ENCODE measurements at regions not wholly inside any gene's neighbourhood (a gene's known extent, or its start where the extent isn't known, plus 50 kb on each side); places are given as distances from the start of the nearest gene placed in this dataset.

DNA sequence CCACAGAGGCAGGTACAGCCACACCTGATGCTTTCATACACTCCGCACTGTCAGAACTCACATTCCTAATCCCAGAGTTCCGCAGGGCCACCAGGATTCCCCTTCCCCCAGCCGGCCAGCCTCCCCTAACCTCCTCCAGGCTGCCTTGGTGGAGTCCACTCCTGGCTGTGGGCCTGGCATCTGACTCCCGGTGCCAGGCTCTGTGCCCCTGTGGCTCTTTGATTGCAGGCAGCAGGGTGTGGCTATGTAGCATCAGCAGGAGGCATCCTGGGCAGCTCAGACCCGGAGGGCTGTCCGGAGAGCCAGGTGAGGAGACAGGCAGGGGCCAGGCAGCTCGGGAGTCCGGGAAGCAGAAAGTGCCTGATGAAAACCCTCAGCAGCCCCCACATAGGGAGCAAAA is 1432.9 kb downstream of the BRD1 start:
- H3K36me3 ChIP-seq: no peaks in the 10 kb centered on the region
- no peak for DNase-seq
- intact Hi-C loops (cut with DNase I): no loop called here
- WGBS, 2 donors: 70 to 76% methylated on average over 8 of the region's 8 CpGs
- H3K9me3 ChIP-seq: no peaks in the 10 kb centered on the region
- H3K4me3 ChIP-seq: no peak overlapping the region
- no peaks in the 10 kb centered on the region for H3K4me1 ChIP-seq
- H3K27ac ChIP-seq: no peak overlapping the region
- no peak for TF ChIP-seq CTCF (IDR thresholded peaks at IDR 0.05)
- no peak for TF ChIP-seq POLR2A (IDR thresholded peaks at IDR 0.05)
- TF ChIP-seq POLR2AphosphoS5 (IDR thresholded peaks at IDR 0.05): no peak
- no peak for TF ChIP-seq EP300 (IDR thresholded peaks at IDR 0.05)
- peaks cover 0 to 14% (median 0%) of the 10 kb centered on the region in 3 donors for H3K27me3 ChIP-seq

- Histone ChIP-seq H3K27me3 (peaks cover 0 to 14% (median 0%) of the 10 kb centered on the region in 3 donors), H3K36me3 (no peaks in the 10 kb centered on the region), H3K4me1 (no peaks in the 10 kb centered on the region), H3K4me3 (no peak overlapping the region), H3K9me3 (no peaks in the 10 kb centered on the region), H3K27ac (no peak overlapping the region)
- DNase-seq: no peak
- intact Hi-C loops (cut with DNase I): no loop called here
- WGBS, 2 donors: 89 to 91% methylated on average over 10 of the region's 10 CpGs
- TF ChIP-seq POLR2AphosphoS5 (IDR thresholded peaks at IDR 0.05): no peak
- no peak for TF ChIP-seq CTCF (IDR thresholded peaks at IDR 0.05)
- TF ChIP-seq POLR2A (IDR thresholded peaks at IDR 0.05): no peak
- TF ChIP-seq EP300 (IDR thresholded peaks at IDR 0.05): no peak
Measured at GRCh38 chr22:48393885-48394284, 1433.8 kb downstream of the BRD1 start.

GRCh38 chr22:48393041-48393370 is 1434.7 kb downstream of the BRD1 start:
- Histone ChIP-seq H3K27ac (no peak overlapping the region), H3K27me3 (peaks cover 0 to 11% (median 0%) of the 10 kb centered on the region in 3 donors), H3K4me3 (no peak overlapping the region), H3K4me1 (no peaks in the 10 kb centered on the region), H3K36me3 (no peaks in the 10 kb centered on the region), H3K9me3 (no peaks in the 10 kb centered on the region)
- no peak for TF ChIP-seq CTCF (IDR thresholded peaks at IDR 0.05)
- no peak for TF ChIP-seq POLR2AphosphoS5 (IDR thresholded peaks at IDR 0.05)
- TF ChIP-seq EP300 (IDR thresholded peaks at IDR 0.05): no peak
- TF ChIP-seq POLR2A (IDR thresholded peaks at IDR 0.05): no peak
- intact Hi-C loops (cut with DNase I): no loop called here
- 72 to 87% methylated on average over 13 of the region's 13 CpGs for WGBS, 2 donors
- no peak for DNase-seq

DNA sequence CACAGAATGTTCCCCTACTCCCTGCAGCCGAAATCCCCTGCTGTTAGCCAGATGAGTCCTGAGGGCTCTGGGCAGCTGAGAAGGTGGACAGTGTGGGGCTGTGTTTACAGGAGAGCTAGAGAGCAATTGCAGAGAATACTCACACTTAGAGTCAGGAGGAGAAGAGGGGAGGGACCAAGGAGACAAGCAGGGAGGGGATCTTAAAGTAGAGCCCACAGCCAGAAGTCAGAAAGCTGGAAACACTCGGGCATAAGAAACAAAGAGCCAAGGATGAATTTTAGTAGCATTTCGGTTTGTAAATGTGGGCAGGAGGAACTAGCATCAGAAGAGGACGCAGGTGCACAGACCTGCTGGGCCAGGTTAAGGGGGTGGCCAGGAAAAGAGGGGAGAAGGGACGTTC is 1435.9 kb downstream of the BRD1 start:
- H3K4me1 ChIP-seq: no peaks in the 10 kb centered on the region
- WGBS, 2 donors: 62 to 75% methylated on average over 5 of the region's 5 CpGs
- no peak for DNase-seq
- H3K9me3 ChIP-seq: no peaks in the 10 kb centered on the region
- H3K4me3 ChIP-seq: no peak overlapping the region
- H3K36me3 ChIP-seq: no peaks in the 10 kb centered on the region
- TF ChIP-seq CTCF (IDR thresholded peaks at IDR 0.05) (no peak), POLR2AphosphoS5 (IDR thresholded peaks at IDR 0.05) (no peak), EP300 (IDR thresholded peaks at IDR 0.05) (no peak), POLR2A (IDR thresholded peaks at IDR 0.05) (no peak)
- H3K27me3 ChIP-seq: peaks cover 0 to 11% (median 0%) of the 10 kb centered on the region in 3 donors
- intact Hi-C loops (cut with DNase I): no loop called here
- no peak overlapping the region for H3K27ac ChIP-seq

DNA sequence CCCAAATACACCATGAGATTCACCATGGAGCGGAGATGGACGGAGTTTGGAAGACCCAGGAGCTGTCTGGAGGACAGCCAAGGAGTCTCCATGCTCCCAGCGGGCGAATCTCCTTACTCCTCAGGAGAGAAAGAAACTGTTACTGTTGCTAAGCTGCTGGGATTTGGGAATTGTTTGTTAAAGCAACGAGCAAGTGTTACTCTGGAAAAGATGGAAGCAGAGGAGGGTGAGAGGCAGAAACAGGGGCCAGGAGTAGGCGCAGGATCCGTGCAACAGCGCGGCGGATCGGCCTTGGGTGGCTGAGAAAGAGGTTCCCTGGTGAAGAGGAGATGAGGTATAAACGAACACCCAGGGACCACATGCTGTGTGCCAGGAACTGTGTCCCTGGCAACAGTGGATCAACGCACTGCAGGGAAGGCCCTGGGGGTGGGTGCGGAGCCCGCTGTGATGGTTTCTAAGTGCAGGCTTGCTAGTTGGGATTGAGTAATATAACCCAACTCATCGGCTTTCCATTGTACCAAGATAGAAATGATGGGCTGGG is 1436.4 kb downstream of the BRD1 start:
- H3K27me3 ChIP-seq: peaks cover 0 to 5% (median 0%) of the 10 kb centered on the region in 3 donors
- H3K36me3 ChIP-seq: no peaks in the 10 kb centered on the region
- intact Hi-C loops (cut with DNase I): no loop called here
- no peaks in the 10 kb centered on the region for H3K4me1 ChIP-seq
- no peaks in the 10 kb centered on the region for H3K9me3 ChIP-seq
- no peak overlapping the region for H3K27ac ChIP-seq
- H3K4me3 ChIP-seq: no peak overlapping the region
- WGBS, 2 donors: 79% methylated on average over 16 of the region's 16 CpGs
- DNase-seq: peak; percentile 37
- TF ChIP-seq CTCF (IDR thresholded peaks at IDR 0.05): no peak
- TF ChIP-seq POLR2A (IDR thresholded peaks at IDR 0.05): no peak
- no peak for TF ChIP-seq POLR2AphosphoS5 (IDR thresholded peaks at IDR 0.05)
